ENCODE measurements at regions not wholly inside any gene's neighbourhood (a gene's known extent, or its start where the extent isn't known, plus 50 kb on each side); places are given as distances from the start of the nearest gene placed in this dataset.
"Not testable (repeated sequence)": the region's sequence is repeated elsewhere in the genome, so short reads cannot be mapped to it uniquely, and the experiment has no call there.

DNA sequence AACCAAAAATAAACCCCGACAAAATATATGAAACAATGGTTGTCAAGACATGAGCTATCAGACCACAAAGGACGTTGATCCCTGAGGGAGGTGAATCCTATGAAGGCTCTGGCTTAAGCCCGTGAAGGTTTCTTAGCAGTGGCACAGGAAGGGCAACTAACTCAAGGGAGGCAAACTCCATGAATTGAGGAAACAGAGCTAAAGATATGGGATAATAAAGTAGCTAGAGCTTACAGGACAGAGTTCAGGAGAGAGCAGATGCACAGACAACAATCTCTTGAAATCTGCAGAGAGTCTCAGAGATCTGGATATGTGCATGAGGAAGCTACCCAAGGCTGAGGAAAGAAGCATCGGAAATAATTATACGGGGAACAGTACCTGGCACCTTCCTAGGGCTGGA, 331.6 kb downstream of the TYW1 start:
- TF ChIP-seq POLR2A (IDR thresholded peaks at IDR 0.05) = not testable (repeated sequence)
- TF ChIP-seq, protein P1, sequence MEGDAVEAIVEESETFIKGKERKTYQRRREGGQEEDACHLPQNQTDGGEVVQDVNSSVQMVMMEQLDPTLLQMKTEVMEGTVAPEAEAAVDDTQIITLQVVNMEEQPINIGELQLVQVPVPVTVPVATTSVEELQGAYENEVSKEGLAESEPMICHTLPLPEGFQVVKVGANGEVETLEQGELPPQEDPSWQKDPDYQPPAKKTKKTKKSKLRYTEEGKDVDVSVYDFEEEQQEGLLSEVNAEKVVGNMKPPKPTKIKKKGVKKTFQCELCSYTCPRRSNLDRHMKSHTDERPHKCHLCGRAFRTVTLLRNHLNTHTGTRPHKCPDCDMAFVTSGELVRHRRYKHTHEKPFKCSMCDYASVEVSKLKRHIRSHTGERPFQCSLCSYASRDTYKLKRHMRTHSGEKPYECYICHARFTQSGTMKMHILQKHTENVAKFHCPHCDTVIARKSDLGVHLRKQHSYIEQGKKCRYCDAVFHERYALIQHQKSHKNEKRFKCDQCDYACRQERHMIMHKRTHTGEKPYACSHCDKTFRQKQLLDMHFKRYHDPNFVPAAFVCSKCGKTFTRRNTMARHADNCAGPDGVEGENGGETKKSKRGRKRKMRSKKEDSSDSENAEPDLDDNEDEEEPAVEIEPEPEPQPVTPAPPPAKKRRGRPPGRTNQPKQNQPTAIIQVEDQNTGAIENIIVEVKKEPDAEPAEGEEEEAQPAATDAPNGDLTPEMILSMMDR (IDR thresholded peaks at IDR 0.05) = not testable (repeated sequence)
